ENCODE measurements at regions not wholly inside any gene's neighbourhood (a gene's known extent, or its start where the extent isn't known, plus 50 kb on each side); places are given as distances from the start of the nearest gene placed in this dataset.
"Not testable (repeated sequence)": the region's sequence is repeated elsewhere in the genome, so short reads cannot be mapped to it uniquely, and the experiment has no call there.

- FAIRE-seq, result no peak
- no peaks in the 10 kb centered on the region for H3K36me3 ChIP-seq
- no peaks in the 10 kb centered on the region for H3K4me1 ChIP-seq
- intact Hi-C loops (cut with DNase I), result no loop called here
- ATAC-seq, result no peak
- no peaks in the 10 kb centered on the region for H3K9me3 ChIP-seq
- no peaks in the 10 kb centered on the region for H3K27me3 ChIP-seq
- no peak for DNase-seq
- TF ChIP-seq CTCF (IDR thresholded peaks at IDR 0.05), result no peak
- H3K27ac ChIP-seq, result no peak overlapping the region
- WGBS, 2 donors, result 68 to 75% methylated on average over 6 of the region's 6 CpGs
- no peak overlapping the region for H3K4me3 ChIP-seq
Observed at GRCh38 chr2:171266102-171266501, 105.4 kb upstream of the TLK1 start.

- WGBS, 2 donors, result 93 to 100% methylated on average over 2 of the region's 2 CpGs
- H3K4me3 ChIP-seq; H3K27ac ChIP-seq; DNase-seq; H3K36me3 ChIP-seq; H3K4me1 ChIP-seq; H3K9me3 ChIP-seq; FAIRE-seq; ATAC-seq; H3K27me3 ChIP-seq; intact Hi-C loops (cut with DNase I): not testable (repeated sequence)
Observed at GRCh38 chr2:171261529-171261928, 100.8 kb upstream of the TLK1 start.

- H3K9me3 ChIP-seq, result no peaks in the 10 kb centered on the region
- intact Hi-C loops (cut with DNase I), result no loop called here
- ATAC-seq (peak in 1 of 4 donors; percentile 17), DNase-seq (no peak), FAIRE-seq (no peak)
- no peaks in the 10 kb centered on the region for H3K36me3 ChIP-seq
- no peak for TF ChIP-seq CTCF (IDR thresholded peaks at IDR 0.05)
- H3K27ac ChIP-seq, result no peak overlapping the region
- H3K27me3 ChIP-seq, result no peaks in the 10 kb centered on the region
- 61 to 65% methylated on average over 6 of the region's 6 CpGs for WGBS, 2 donors
- H3K4me3 ChIP-seq, result no peak overlapping the region
- no peaks in the 10 kb centered on the region for H3K4me1 ChIP-seq
Observed at GRCh38 chr2:171260471-171261424, 100.1 kb upstream of the TLK1 start.

- no peak for FAIRE-seq
Observed at GRCh38 chr2:171254666-171255065, 94.0 kb upstream of the TLK1 start.

More at GRCh38 chr2:171254666-171255065, 94.0 kb upstream of the TLK1 start:
- no peaks in the 10 kb centered on the region for H3K4me1 ChIP-seq
- H3K9me3 ChIP-seq, result no peaks in the 10 kb centered on the region
- no peak for TF ChIP-seq CTCF (IDR thresholded peaks at IDR 0.05)
- DNase-seq, result no peak
- no peak overlapping the region for H3K27ac ChIP-seq
- intact Hi-C loops (cut with DNase I), result no loop called here
- H3K27me3 ChIP-seq, result no peaks in the 10 kb centered on the region
- no peak overlapping the region for H3K4me3 ChIP-seq
- no peaks in the 10 kb centered on the region for H3K36me3 ChIP-seq
- no peak for ATAC-seq
